GM18498 (cell line): ENCODE measurements at regions not wholly inside any gene's neighbourhood (a gene's known extent, or its start where the extent isn't known, plus 50 kb on each side); places are given as distances from the start of the nearest gene placed in this dataset.
"Not testable (repeated sequence)": the region's sequence is repeated elsewhere in the genome, so short reads cannot be mapped to it uniquely, and the experiment has no call there.

Experiments
- ATAC-seq: cut with Tn5 transposase; IDR thresholded peaks from one replicate; pipeline ENCODE4 v1.9.1; 2021; ENCODE audit warnings: mild to moderate bottlenecking, moderate library complexity; ENCODE audit not compliant: unreplicated experiment

DNA sequence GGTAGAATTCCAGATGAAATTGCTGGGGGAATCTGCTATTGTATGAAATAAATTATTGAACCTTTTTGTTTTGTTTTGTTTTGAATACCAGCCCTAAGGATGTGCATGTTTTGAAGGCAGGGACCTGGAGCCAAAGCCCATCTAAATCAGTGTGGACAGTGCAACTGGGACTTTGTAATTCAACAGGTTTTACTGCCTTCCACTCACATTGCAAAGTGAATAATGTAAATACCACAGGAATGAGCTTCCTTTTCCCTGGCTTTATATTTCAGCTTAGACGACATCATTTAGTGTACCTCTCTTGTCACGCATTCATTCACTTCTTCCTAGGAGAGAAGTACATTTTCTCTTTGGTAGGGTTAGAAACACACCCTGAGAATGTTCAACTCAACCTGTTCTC, 795.0 kb downstream of the CENPC start:
- ATAC-seq = no peak

DNA sequence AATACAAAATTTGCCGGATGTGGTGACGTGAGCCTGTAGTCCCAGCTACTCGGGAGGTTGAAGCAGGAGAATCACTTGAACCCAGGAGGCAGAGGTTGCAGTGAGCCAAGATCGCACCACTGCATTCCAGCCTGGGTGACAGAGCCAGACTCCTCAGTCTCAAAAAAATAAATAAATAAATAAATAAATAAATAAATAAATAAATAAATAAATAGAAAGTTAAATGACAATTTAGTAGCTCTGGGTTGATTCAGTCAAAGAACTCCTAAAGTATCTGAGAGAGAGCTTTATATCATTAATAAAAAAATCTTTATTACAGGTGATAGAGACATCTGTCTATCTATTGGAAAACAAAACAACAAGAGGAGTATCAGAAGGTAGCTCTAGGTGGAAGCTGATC, 798.4 kb downstream of the CENPC start:
- not testable (repeated sequence) for ATAC-seq

DNA sequence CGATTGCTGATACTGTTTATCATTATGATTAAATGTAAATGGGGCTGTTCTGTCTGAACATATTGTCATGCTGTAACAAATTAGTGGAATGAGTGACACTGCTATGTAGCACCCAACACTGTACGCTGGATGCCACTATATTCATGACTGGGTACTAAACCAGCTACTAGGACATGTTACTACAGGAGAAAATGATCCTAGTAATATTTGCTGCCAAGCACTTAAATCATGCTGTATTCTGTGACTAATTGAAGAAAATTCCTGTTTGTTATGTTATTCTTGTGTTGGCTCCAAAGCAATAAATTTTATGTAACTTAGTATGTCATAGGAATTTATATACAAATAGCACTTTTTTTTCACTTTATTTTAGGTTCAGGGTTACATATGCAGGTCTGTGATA, 804.2 kb downstream of the CENPC start:
- no peak for ATAC-seq

DNA sequence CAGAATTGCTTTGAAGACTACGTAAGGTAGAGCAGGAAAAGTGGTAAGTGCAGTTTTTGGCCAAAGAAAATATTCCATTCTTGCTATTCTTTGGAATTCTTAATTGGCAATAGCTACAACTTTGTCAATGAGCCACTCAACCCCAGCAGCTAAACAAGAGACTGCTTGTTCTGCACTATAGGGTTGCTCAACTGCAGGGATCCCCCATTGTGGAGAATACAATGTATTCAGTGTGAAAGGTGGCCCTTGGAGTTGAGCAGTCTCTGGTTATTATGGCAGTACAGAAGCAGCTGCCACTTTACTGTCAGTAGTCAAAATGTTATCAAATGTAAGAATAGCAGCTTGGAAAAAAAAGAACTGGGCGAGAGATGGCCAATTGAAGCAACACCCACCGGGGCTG, 808.7 kb downstream of the CENPC start:
- no peak for ATAC-seq

DNA sequence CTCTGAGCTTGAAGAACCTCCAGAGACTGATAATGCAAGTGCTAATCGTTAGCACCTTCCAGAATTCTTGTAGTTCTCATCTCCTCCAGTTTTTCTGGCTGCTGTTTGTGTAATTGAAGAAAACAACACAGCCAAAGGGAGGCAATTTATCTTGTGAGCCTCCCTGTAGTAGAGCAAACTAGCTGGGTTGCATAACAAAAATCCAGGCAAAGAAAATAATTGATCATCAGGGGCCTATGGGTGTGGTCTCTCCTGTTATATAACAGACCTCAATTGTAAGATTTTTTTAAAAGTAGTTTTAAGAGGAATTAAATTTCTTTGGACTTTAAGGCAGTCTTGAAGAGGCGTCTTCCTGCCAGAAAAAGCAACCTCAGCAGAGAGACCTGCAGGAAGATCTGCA, 817.0 kb downstream of the CENPC start:
- ATAC-seq = no peak

DNA sequence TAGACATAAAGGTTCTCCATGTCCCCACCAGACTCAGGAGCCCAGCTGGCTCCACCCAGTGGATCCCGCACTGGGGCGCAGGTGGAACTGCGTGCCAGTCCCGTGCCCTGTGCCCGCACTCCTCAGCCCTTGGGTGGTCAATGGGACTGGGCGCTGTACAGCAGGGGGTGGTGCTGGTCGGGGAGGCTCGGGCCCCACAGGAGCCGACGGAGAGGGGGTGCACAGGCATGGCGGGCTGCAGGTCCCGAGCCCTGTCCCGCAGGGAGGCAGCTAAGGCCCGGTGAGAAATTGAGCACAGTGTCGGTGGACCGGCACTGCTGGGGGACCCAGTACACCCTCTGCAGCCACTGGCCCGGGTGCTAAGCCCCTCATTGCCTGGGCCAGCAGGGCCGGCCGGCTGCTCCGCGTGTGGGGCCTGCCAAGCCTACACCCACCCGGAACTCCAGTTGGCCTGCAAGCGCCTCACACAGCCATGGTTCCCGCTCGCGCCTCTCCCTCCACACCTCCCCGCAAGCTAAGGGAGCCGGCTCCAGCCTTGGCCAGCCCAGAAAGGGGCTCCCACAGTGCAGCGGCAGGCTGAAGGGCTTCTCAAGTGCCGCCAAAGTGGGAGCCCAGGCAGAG, 832.9 kb downstream of the CENPC start:
- ATAC-seq = not testable (repeated sequence)

DNA sequence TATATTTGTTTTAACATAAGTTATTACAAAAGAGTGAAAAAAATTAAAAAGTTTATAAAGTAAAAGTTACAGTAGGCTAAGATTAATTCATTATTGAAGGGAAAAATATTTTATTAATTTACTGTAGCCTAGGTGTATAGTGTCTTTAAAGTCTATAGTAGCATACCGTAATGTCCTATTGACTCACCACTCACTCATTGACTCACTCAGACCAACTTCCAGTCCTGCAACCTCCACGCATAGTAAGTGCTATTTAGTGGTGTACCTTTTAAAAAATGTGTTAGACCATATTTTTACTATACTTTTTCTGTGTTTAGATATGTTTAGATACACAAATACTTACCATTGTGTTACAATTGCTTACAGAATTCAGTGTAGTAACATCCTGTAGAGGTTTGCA, 841.1 kb downstream of the CENPC start:
- no peak for ATAC-seq

DNA sequence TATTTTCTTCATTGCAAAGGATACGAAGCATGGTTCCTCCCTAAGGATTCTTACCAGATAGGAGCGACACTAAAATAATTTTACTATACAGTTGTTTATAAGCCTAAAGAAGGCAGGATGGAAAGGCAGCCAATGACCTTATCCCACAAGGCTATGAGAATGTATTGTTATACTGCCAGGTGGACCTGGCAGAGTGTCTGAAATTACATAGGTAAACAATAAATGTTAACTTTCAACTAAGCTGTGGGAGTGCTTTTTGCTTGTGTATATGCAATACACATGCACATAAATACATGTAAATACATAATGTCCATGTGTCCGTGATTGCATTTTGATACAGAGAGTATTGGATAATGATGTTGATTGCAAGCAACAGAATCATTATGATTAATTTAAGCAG, 850.6 kb downstream of the CENPC start:
- ATAC-seq = no peak

DNA sequence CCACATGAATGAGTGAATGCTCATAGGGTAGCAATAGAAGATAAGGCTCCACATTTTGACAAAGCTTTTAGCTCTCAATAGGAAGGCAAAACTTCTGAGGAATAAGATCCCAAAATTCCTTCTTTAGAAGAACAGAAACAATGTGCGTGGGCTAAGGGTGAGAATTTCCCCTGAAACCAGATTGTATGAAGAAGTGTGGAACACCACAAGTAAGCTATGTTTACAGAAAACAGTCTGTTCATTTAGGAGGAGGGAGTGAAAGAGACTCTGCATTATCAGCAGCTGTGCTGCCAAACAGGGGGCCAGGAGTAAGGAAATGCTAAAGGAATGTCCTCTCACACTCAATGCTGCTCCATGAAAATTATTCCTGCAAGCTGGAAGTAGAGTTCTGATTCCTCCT, 851.6 kb downstream of the CENPC start:
- ATAC-seq = no peak

DNA sequence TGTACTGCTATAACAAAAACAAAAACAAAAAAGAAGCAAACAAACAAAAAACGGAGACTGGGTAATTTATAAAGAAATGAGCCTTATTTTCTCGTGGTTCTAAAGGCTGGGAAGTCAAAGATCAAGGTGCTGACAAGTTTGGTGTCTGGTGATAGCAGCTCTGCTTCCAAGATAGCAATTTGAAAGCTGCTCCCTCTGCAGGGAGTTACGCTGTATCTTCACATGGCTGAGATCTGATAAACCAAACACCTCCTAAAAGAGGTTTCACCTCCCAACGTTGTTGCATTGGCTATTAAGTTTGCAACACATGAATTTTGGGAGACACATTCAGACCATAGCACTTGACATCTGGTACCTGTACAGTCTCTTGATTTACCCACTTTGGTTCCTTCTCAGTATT, 854.2 kb downstream of the CENPC start:
- no peak for ATAC-seq

DNA sequence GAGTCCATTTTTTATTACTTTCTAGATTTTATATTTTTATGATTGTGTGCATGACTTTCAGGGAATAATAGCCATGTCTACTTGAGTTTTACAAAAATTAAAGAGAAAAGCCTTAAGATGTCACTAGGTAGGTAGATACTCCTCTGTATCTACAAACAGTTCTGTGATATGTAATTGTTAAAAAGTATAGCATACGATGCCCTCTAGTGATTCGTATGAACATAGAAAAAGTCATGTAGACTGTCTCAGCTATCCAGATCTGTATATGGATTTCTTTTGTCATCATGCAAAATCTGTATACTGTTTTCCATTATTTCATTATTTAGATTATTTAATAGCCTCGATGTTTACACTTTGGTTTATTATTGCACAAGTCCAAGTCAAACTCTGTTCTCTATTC, 856.6 kb downstream of the CENPC start:
- no peak for ATAC-seq

DNA sequence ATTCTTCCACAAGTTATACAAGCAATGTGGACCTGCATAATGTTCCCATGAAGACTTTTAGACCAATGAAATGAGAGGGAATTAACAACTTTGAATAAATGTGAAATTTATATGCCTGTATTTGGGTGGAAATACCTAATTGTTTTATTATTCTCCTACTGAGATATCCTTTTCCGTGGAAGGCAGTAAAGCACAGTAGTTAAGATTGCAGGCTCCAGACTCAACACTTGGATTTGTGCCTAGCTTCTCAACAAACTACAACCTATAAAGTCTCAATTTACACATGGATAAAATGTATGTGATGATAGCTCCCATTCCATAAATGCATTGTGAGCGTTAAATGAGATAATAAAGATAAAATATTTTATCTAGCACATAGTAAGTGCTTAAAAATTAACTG, 857.8 kb downstream of the CENPC start:
- no peak for ATAC-seq

DNA sequence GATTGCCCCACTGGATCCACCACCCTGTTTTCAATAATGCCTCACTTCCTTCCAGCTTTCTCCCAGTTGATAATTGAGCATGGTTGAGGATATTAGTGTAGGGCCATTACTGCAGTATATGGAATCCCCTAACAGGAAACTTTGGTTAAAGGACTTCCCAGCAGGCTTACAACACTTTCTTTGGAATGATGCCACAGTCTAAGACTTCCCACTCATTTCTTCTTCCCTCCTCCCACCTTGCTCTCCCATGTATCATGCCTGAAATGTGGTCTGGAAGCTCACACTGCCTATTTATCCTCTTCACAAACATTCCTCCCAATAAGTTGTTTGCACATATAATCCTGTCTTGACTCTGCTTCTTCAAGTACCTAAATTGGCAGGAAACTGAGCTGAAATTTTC, 863.3 kb downstream of the CENPC start:
- ATAC-seq = no peak

DNA sequence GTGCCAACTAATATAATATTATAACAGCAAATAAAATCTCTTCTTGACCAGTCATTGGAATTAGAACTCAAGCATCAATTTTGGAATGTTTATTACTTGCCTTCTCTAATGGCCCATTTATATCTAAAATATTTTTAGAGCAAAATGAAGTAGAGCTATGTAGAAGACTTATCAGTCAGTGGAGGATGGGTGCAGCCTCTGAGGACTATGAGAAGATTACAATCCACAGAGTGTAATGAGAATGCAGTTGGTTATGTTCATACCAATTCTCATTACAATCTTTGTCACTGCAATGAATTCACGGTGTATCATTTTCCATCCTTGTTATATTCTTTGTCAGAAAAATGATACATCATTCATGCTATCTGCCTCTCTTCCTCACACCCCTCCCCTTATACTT, 878.1 kb downstream of the CENPC start:
- no peak for ATAC-seq

DNA sequence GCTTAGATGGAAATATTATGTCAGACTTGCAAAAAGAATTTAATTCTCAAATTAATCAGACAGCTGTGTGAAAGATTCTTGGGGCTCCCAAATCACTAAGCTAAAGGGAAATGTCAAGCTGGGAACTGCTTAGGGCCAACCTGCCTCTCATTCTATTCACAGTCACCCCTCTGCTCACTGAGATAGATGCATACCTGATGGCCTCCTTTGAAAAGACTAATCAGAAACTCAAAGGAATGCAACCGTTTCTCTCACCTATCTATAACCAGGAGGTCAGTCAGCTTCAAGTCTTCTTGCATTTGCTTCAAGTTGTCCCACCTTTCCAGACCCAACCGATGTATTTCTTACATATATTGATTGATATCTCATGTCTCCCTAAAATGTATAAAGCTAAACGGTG, 882.7 kb downstream of the CENPC start:
- no peak for ATAC-seq

DNA sequence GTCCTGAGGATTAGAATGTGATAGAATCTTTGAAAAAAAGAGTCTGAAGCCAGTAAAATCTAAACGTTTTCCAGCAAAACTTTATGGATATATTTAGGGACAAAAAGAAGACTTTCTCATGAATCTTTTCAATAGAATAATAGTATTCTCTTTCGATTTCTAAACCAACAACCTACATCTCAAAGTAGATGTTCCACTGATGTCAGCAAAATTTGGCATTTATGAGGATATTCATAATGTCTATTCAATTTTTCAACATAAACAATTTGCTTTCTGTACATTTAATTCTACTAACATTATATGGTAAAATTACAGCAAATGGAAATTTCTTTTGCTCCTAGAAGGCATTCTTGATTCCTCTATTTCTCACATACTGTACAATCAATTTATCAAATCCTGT, 886.5 kb downstream of the CENPC start:
- ATAC-seq = no peak

DNA sequence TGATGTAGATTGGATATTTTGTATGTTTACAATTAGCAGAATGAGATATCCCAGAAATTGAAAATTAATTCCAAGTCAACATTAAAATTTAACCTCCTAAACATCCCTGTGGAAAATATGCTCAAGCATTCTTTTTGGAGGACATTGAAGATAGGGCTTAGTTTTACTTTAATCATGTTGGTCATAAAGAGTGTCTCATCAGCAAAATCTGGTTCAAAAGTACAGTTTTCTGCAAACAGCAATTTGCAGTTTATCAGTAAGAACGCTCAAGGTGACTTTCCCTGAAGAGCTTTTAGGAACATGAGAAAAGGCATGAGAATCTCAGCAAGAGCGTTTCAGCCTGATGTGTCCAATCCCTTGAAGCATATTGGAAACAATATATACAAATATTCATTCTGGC, 889.8 kb downstream of the CENPC start:
- no peak for ATAC-seq

DNA sequence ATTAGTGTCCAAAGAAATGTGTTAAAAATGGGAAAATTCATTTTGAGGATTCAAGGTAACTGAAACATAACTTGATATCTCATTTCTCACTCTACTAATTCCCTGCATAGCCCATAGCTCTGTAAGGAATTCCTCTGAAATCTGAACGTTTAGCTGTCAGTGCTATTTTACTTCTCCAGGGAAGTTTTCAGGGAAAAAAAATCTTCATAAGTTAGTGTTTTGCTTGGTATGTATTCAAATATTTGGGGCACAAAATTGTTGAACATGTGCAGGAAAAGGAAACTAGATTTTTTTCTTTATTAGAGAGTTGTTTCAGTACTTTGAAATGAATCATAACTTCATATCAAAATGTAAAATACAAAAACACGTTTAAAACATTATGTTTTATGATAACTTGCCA, 891.4 kb downstream of the CENPC start:
- no peak for ATAC-seq

DNA sequence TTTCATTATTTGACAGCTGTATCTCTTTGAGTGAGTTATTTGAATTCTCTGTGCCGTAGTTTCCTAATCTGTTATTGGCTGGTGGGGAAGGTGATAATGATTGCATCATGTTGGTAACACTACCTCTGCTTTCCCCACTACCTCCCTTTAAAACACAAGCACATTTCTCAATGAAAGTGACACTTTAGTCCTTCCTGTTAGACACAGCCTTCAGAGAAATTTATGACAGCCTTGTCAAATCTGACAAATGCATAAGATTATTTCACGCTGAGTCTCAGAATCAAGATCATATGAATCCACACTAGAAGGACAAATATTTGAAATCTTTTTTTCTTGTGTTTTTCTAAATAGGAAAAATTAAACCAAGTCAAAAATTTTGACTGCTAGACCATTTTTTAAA, 896.1 kb downstream of the CENPC start:
- no peak for ATAC-seq

DNA sequence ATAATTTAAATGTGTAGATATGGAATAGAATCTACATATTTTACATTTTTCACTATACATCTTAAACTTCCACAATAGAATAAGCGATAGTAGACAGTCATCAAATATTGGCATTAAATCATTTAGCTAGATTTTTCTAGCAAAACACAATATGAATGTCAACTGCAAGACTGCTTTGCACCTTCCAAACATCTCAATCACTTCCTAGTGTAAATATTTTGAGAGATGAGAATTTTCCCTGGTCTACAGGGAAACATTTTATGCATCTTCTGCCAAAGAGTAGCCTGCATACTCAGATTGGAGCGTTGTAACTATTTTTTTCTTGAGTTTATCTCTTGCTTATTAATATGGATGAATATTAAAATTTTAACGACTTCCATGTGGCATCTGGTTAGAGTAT, 897.4 kb downstream of the CENPC start:
- ATAC-seq = no peak

DNA sequence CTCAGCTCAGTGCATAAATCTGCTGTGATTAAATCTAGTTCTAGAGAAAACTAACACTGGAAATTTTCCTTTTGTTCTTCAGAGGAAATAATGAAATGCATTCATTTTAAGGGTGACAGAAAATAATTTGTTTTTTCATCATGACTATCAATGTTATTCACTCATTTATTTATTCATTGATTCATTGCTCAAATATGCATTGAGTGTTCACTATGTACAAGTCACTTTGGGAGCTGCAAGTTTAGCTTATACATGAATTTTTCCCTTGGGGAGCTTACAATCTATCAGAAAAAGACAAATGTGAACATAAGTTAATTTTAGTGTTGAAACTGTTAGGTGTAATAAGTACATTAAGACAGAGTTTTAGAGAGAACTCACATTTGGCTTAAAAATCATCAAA, 897.8 kb downstream of the CENPC start:
- ATAC-seq = no peak

DNA sequence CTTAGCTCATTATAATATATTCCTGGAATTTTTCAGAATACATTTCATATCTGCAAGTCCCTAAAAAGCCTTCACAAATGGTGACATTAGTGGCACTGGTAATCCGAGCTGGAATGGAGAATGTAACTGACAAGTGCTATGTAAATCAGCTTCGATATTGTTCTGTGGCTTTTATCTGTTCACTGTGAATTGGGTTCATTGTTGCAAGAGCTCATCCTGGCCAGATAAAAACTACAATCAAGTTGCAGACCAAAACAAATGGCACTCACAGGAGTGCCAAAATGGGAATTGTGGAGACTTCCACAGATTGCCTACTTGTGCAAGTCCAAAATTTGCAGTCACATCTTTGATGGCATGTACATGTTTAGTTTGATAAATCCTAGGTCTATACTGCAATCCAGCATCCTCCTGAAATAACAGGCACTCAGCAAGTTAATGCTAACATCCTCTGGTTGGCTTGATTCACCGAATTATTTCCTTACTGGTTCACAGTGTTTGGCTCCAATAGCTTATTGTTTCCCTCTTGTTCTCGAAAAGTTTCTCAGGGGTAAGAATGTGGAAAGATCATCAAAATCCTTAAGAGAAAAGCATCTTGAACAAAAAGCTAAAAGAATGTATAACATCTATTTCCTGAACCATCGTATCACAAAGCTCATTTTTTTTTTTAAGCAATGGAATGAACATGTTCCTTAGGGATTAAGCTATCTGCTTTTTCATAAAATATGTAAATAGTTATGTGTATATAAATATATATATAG, 904.9 kb downstream of the CENPC start:
- no peak for ATAC-seq

DNA sequence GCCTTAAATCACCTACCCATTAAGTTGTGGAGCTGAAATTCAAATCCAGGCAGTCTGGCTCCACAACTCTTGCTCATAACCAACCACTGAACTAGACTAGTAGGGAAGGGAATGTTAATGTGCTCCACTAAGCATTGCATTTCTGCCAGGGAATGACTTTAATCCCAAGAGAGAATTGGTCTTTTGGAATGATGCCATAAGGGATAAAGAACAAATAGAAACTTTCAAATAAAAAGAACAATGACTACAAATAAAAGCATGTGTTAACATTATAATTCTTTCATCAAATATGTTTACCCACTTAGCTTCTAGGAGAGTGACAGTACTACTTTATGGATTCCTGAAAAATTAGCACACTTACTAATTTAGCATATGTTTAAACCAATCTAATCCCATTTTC, 905.9 kb downstream of the CENPC start:
- ATAC-seq = no peak
